GM23248 (cell line): ENCODE measurements at regions not wholly inside any gene's neighbourhood (a gene's known extent, or its start where the extent isn't known, plus 50 kb on each side); places are given as distances from the start of the nearest gene placed in this dataset.

Experiments
- DNase-seq: peaks from one replicate; pipeline ENCODE4 v3.0.0-alpha.2; 2015
- H2AFZ ChIP-seq: fragments of 200-600 bp; sonication (generic); 2 replicates; pipeline ENCODE4 v1.6.1; 2016; ENCODE audit warnings: antibody characterized with exemption
- H3F3A ChIP-seq: fragments of 200-600 bp; sonication (generic); 2 replicates; pipeline ENCODE4 v1.6.1; 2016; ENCODE audit warnings: mild to moderate bottlenecking, antibody characterized with exemption, mixed run types; ENCODE audit not compliant: insufficient read depth
- H3K27ac ChIP-seq: fragments of 200-600 bp; sonication (generic); 2 replicates; pipeline ENCODE4 v1.5.1; 2016; ENCODE audit warnings: mild to moderate bottlenecking
- H3K27me3 ChIP-seq: fragments of 200-600 bp; sonication (generic); replicated peaks from 2 replicates; pipeline ENCODE4 v1.6.1; 2016; ENCODE audit warnings: mild to moderate bottlenecking; ENCODE audit not compliant: insufficient read depth
- H3K36me3 ChIP-seq: fragments of 200-600 bp; sonication (generic); 2 replicates; pipeline ENCODE4 v1.6.1; 2016; ENCODE audit warnings: low read depth, mild to moderate bottlenecking
- H3K4me1 ChIP-seq: fragments of 200-600 bp; sonication (generic); 2 replicates; pipeline ENCODE4 v1.6.1; 2016; ENCODE audit warnings: mild to moderate bottlenecking; ENCODE audit not compliant: insufficient read depth
- H3K4me2 ChIP-seq: fragments of 200-600 bp; sonication (generic); one replicate; pipeline ENCODE4 v1.6.1; 2016; ENCODE audit warnings: mild to moderate bottlenecking; ENCODE audit not compliant: unreplicated experiment
- H3K4me3 ChIP-seq: fragments of 200-600 bp; sonication (generic); 2 replicates; pipeline ENCODE4 v1.5.1; 2016; ENCODE audit warnings: mild to moderate bottlenecking
- H3K79me2 ChIP-seq: fragments of 200-600 bp; sonication (generic); 2 replicates; pipeline ENCODE4 v1.6.1; 2016; ENCODE audit warnings: mild to moderate bottlenecking; ENCODE audit not compliant: insufficient read depth
- H3K9ac ChIP-seq: fragments of 200-600 bp; sonication (generic); 2 replicates; pipeline ENCODE4 v1.6.1; 2016; ENCODE audit warnings: mild to moderate bottlenecking
- H3K9me2 ChIP-seq: fragments of 200-600 bp; sonication (generic); 2 replicates; pipeline ENCODE4 v1.6.1; 2016; ENCODE audit warnings: mixed run types, mild to moderate bottlenecking, moderate library complexity; ENCODE audit not compliant: insufficient read depth
- H3K9me3 ChIP-seq: fragments of 200-600 bp; sonication (generic); one replicate; pipeline ENCODE4 v1.6.1; 2017; ENCODE audit warnings: low read depth
- H4K20me1 ChIP-seq: fragments of 200-600 bp; sonication (generic); 2 replicates; pipeline ENCODE4 v1.6.0; 2016; ENCODE audit not compliant: insufficient read depth
- EZH2 ChIP-seq: fragments of 200-600 bp; sonication (generic); IDR thresholded peaks from 2 replicates; pipeline ENCODE4 v1.6.1; 2018; ENCODE audit warnings: antibody characterized with exemption, mild to moderate bottlenecking; ENCODE audit not compliant: insufficient read depth, poor library complexity, severe bottlenecking
- EZH2phosphoT487 ChIP-seq: fragments of 200-600 bp; sonication (generic); IDR thresholded peaks from 2 replicates; pipeline ENCODE4 v1.6.1; 2018; ENCODE audit warnings: antibody characterized with exemption, moderate library complexity, mild to moderate bottlenecking, low read depth; ENCODE audit not compliant: insufficient read depth
- WGBS, 2 experiments: methylation state at CpG; one replicate each; pipeline ENCODE4 v1.1.6; 2015 to 2017; ENCODE audit warnings: low lambda C conversion rate in 2 of 2, low coverage in 1 of 2; ENCODE audit errors: missing lambda C conversion rate in 2 of 2; 5-methylcytosine and 5-hydroxymethylcytosine counted together
- in situ Hi-C: fragments of 300-500 bp; cut with MboI; formaldehyde crosslinking; loops from 2 replicates; pipeline ENCODE4 v1.15.0; 2020

GRCh38 chr2:239601880-239602279, 201.1 kb upstream of the HDAC4 start:
- 79% methylated on average over 7 of the region's 7 CpGs for WGBS, 2 experiments
- in situ Hi-C loops = no loop called here
- no peaks in the 10 kb centered on the region for H3K9me3 ChIP-seq

GRCh38 chr2:239601201-239601851, 200.5 kb upstream of the HDAC4 start:
- H3K36me3 ChIP-seq = no peaks in the 10 kb centered on the region
- H3F3A ChIP-seq = no peaks in the 10 kb centered on the region
- no peaks in the 10 kb centered on the region for H3K9me2 ChIP-seq
- no peaks in the 10 kb centered on the region for H3K9me3 ChIP-seq
- H3K27ac ChIP-seq = no peak overlapping the region
- H3K4me2 ChIP-seq = no peak overlapping the region
- no peaks in the 10 kb centered on the region for H3K79me2 ChIP-seq
- in situ Hi-C loops = no loop called here
- H3K27me3 ChIP-seq = no peaks in the 10 kb centered on the region
- DNase-seq = no peak
- H2AFZ ChIP-seq = no peak overlapping the region
- 51 to 61% methylated on average over 15 of the region's 15 CpGs for WGBS, 2 experiments
- H3K9ac ChIP-seq = no peak overlapping the region
- no peak for TF ChIP-seq EZH2phosphoT487
- TF ChIP-seq EZH2 = no peak
- no peak overlapping the region for H3K4me3 ChIP-seq
- H3K4me1 ChIP-seq = no peaks in the 10 kb centered on the region
- H4K20me1 ChIP-seq = no peaks in the 10 kb centered on the region

More at GRCh38 chr2:239601880-239602279, 201.1 kb upstream of the HDAC4 start:
- no peak for DNase-seq
- Histone ChIP-seq H2AFZ (no peak overlapping the region), H3K4me3 (no peak overlapping the region), H3K4me1 (no peaks in the 10 kb centered on the region), H3K9ac (no peak overlapping the region), H3K4me2 (no peak overlapping the region), H3F3A (no peaks in the 10 kb centered on the region), H3K79me2 (no peaks in the 10 kb centered on the region), H4K20me1 (no peaks in the 10 kb centered on the region), H3K27me3 (no peaks in the 10 kb centered on the region), H3K27ac (no peak overlapping the region), H3K36me3 (no peaks in the 10 kb centered on the region), H3K9me2 (no peaks in the 10 kb centered on the region)
- TF ChIP-seq EZH2phosphoT487 = no peak
- no peak for TF ChIP-seq EZH2

- WGBS, 2 experiments = 54 to 61% methylated on average over 4 to 5 of the region's 5 CpGs
- Histone ChIP-seq H3F3A (no peaks in the 10 kb centered on the region), H3K36me3 (no peaks in the 10 kb centered on the region), H3K27me3 (no peaks in the 10 kb centered on the region), H2AFZ (no peak overlapping the region), H3K79me2 (no peaks in the 10 kb centered on the region), H4K20me1 (no peaks in the 10 kb centered on the region), H3K9ac (no peak overlapping the region), H3K9me2 (no peaks in the 10 kb centered on the region), H3K9me3 (no peaks in the 10 kb centered on the region), H3K4me3 (no peak overlapping the region), H3K27ac (no peak overlapping the region), H3K4me2 (no peak overlapping the region), H3K4me1 (no peaks in the 10 kb centered on the region)
- DNase-seq = no peak
- TF ChIP-seq EZH2phosphoT487 (no peak), EZH2 (no peak)
- in situ Hi-C loops = no loop called here
These were observed 199.8 kb upstream of the HDAC4 start for GRCh38 chr2:239600650-239601049.

GRCh38 chr2:239600001-239600593, 199.3 kb upstream of the HDAC4 start:
- DNase-seq = no peak
- no peaks in the 10 kb centered on the region for H4K20me1 ChIP-seq
- H3K27me3 ChIP-seq = no peaks in the 10 kb centered on the region
- in situ Hi-C loops = no loop called here
- H3K36me3 ChIP-seq = no peaks in the 10 kb centered on the region
- 65 to 67% methylated on average over 14 of the region's 14 CpGs for WGBS, 2 experiments
- no peaks in the 10 kb centered on the region for H3K9me3 ChIP-seq
- no peaks in the 10 kb centered on the region for H3F3A ChIP-seq
- H3K4me2 ChIP-seq = no peak overlapping the region
- H3K9ac ChIP-seq = no peak overlapping the region
- TF ChIP-seq EZH2 (no peak), EZH2phosphoT487 (no peak)
- H3K79me2 ChIP-seq = no peaks in the 10 kb centered on the region
- H2AFZ ChIP-seq = no peak overlapping the region
- no peak overlapping the region for H3K4me3 ChIP-seq
- no peaks in the 10 kb centered on the region for H3K9me2 ChIP-seq
- no peaks in the 10 kb centered on the region for H3K4me1 ChIP-seq
- H3K27ac ChIP-seq = no peak overlapping the region

- TF ChIP-seq EZH2 (no peak), EZH2phosphoT487 (no peak)
These were observed 198.5 kb upstream of the HDAC4 start for GRCh38 chr2:239599299-239599698.

More at GRCh38 chr2:239599299-239599698, 198.5 kb upstream of the HDAC4 start:
- Histone ChIP-seq H3K9me2 (no peaks in the 10 kb centered on the region), H3K27me3 (no peaks in the 10 kb centered on the region), H3K4me2 (no peak overlapping the region), H3F3A (no peaks in the 10 kb centered on the region), H3K9me3 (no peaks in the 10 kb centered on the region), H3K4me3 (no peak overlapping the region), H3K36me3 (no peaks in the 10 kb centered on the region), H4K20me1 (no peaks in the 10 kb centered on the region), H3K9ac (no peak overlapping the region), H3K27ac (no peak overlapping the region), H2AFZ (no peak overlapping the region), H3K79me2 (no peaks in the 10 kb centered on the region), H3K4me1 (no peaks in the 10 kb centered on the region)
- 55 to 60% methylated on average over 14 of the region's 14 CpGs for WGBS, 2 experiments
- DNase-seq = no peak
- in situ Hi-C loops = no loop called here
